ENCODE measurements at regions not wholly inside any gene's neighbourhood (a gene's known extent, or its start where the extent isn't known, plus 50 kb on each side); places are given as distances from the start of the nearest gene placed in this dataset.

GRCh38 chr22:48205790-48206189 is 1443.3 kb downstream of the TBC1D22A start:
- Histone ChIP-seq H3K27me3 (peaks cover 0 to 9% (median 0%) of the 10 kb centered on the region in 4 donors), H3K4me3 (no peak overlapping the region)
- DNase-seq = no peak

DNA sequence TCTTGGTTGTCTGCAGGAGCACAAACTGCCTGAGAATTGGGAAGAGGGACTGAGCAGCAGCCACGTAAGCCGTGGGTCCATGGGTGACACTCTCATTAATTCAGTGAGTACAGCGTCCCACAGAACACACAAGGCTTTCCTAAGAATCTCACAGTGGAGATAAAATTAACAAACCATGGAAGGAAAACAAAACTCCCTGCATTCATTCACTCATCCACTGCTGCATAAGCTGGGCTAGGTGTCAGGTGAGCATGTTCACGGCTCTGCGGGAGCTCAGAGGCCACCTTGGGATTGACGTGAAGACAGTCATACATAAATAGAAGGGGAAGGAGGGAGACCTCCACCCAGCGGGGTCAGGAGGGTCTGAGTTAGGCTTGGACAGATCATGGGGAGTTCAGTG is 1442.7 kb downstream of the TBC1D22A start:
- no peak overlapping the region for H3K27ac ChIP-seq
- intact Hi-C loops (cut with DNase I) = no loop called here
- H3K4me1 ChIP-seq = no peaks in the 10 kb centered on the region
- H3K27me3 ChIP-seq = peaks cover 0 to 11% (median 0%) of the 10 kb centered on the region in 4 donors
- no peaks in the 10 kb centered on the region for H3K36me3 ChIP-seq
- WGBS, 2 donors = 51 to 67% methylated on average over 4 to 7 of the region's 7 CpGs
- no peak for TF ChIP-seq POLR2A (IDR thresholded peaks at IDR 0.05)
- TF ChIP-seq, protein P1, sequence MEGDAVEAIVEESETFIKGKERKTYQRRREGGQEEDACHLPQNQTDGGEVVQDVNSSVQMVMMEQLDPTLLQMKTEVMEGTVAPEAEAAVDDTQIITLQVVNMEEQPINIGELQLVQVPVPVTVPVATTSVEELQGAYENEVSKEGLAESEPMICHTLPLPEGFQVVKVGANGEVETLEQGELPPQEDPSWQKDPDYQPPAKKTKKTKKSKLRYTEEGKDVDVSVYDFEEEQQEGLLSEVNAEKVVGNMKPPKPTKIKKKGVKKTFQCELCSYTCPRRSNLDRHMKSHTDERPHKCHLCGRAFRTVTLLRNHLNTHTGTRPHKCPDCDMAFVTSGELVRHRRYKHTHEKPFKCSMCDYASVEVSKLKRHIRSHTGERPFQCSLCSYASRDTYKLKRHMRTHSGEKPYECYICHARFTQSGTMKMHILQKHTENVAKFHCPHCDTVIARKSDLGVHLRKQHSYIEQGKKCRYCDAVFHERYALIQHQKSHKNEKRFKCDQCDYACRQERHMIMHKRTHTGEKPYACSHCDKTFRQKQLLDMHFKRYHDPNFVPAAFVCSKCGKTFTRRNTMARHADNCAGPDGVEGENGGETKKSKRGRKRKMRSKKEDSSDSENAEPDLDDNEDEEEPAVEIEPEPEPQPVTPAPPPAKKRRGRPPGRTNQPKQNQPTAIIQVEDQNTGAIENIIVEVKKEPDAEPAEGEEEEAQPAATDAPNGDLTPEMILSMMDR (IDR thresholded peaks at IDR 0.05) = no peak
- no peak for DNase-seq
- H3K4me3 ChIP-seq = no peak overlapping the region
- no peaks in the 10 kb centered on the region for H3K9me3 ChIP-seq

More at GRCh38 chr22:48205790-48206189, 1443.3 kb downstream of the TBC1D22A start:
- no peak for TF ChIP-seq POLR2A (IDR thresholded peaks at IDR 0.05)
- TF ChIP-seq, protein P1 (IDR thresholded peaks at IDR 0.05) = no peak
- WGBS, 2 donors = 48 to 61% methylated on average over 3 of the region's 3 CpGs
- no peaks in the 10 kb centered on the region for H3K36me3 ChIP-seq
- H3K4me1 ChIP-seq = no peaks in the 10 kb centered on the region
- no peaks in the 10 kb centered on the region for H3K9me3 ChIP-seq
- intact Hi-C loops (cut with DNase I) = no loop called here
- H3K27ac ChIP-seq = no peak overlapping the region

GRCh38 chr22:48204296-48204695 is 1441.8 kb downstream of the TBC1D22A start:
- no peaks in the 10 kb centered on the region for H3K9me3 ChIP-seq
- no peaks in the 10 kb centered on the region for H3K36me3 ChIP-seq
- WGBS, 2 donors = 59 to 79% methylated on average over 2 of the region's 2 CpGs
- peaks cover 0 to 19% (median 0%) of the 10 kb centered on the region in 4 donors for H3K27me3 ChIP-seq
- DNase-seq = no peak
- intact Hi-C loops (cut with DNase I) = no loop called here
- no peak overlapping the region for H3K4me3 ChIP-seq
- no peak overlapping the region for H3K27ac ChIP-seq
- no peak for TF ChIP-seq POLR2A (IDR thresholded peaks at IDR 0.05)
- TF ChIP-seq, protein P1 (IDR thresholded peaks at IDR 0.05) = no peak
- H3K4me1 ChIP-seq = no peaks in the 10 kb centered on the region

DNA sequence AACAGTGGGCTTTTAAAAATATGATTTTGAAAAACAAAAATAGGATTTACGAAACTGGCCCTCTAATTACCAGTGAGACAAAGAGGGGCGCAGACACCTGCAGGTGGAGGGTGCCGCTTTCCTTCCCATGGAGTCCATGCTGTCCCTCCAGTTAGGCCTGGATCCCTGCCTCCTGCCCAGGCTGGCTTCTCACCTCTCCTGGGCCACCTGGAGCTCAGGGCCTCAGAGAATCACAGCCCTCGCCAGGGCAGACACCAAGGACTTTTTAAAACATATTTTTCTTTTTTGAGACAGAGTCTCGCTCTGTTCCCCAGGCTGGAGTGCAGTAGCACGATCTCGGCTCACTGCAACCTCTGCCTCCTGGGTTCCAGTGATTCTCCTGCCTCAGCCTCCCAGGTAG is 1437.2 kb downstream of the TBC1D22A start:
- no peaks in the 10 kb centered on the region for H3K9me3 ChIP-seq
- no peak overlapping the region for H3K4me3 ChIP-seq
- no peaks in the 10 kb centered on the region for H3K36me3 ChIP-seq
- no peaks in the 10 kb centered on the region for H3K4me1 ChIP-seq
- H3K27ac ChIP-seq = no peak overlapping the region
- WGBS, 2 donors = 82 to 86% methylated on average over 7 of the region's 7 CpGs
- intact Hi-C loops (cut with DNase I) = no loop called here
- no peak for DNase-seq
- TF ChIP-seq, protein P1 (IDR thresholded peaks at IDR 0.05) = no peak
- TF ChIP-seq POLR2A (IDR thresholded peaks at IDR 0.05) = no peak
- peaks cover 0 to 42% (median 0%) of the 10 kb centered on the region in 4 donors for H3K27me3 ChIP-seq

- WGBS, 2 donors = 59 to 67% methylated on average over 9 to 10 of the region's 11 CpGs
- no peak overlapping the region for H3K4me3 ChIP-seq
- H3K36me3 ChIP-seq = no peaks in the 10 kb centered on the region
- DNase-seq = no peak
- peaks cover 0 to 42% (median 0%) of the 10 kb centered on the region in 4 donors for H3K27me3 ChIP-seq
- no peaks in the 10 kb centered on the region for H3K9me3 ChIP-seq
- no peaks in the 10 kb centered on the region for H3K4me1 ChIP-seq
- H3K27ac ChIP-seq = no peak overlapping the region
- intact Hi-C loops (cut with DNase I) = no loop called here
- TF ChIP-seq POLR2A (IDR thresholded peaks at IDR 0.05) = no peak
- TF ChIP-seq, protein P1 (IDR thresholded peaks at IDR 0.05) = no peak
Observed at GRCh38 chr22:48198489-48199459, 1436.3 kb downstream of the TBC1D22A start.

Measured in esophagus squamous epithelium (tissue), 5 donors.